HepG2 (cell line): ENCODE measurements at regions not wholly inside any gene's neighbourhood (a gene's known extent, or its start where the extent isn't known, plus 50 kb on each side); places are given as distances from the start of the nearest gene placed in this dataset.

Experiments
- ATAC-seq: fragments of 200-7000 bp; cut with Tn5 transposase; 3 replicates; pipeline ENCODE4 v1.9.1; 2020; ENCODE audit warnings: mild to moderate bottlenecking, moderate library complexity
- BruUV-seq: library from RNA; stranded (reverse); fragments of 400-500 nt; replicated peaks from 2 replicates; lab custom pipeline; 2021; lab: Mats Ljungman, UMichigan
- CTCF ChIA-PET: fragments of 300-600 bp; formaldehyde crosslinking; extraction: SDS; loops from one replicate; lab custom pipeline; 2021; ENCODE audit warnings: low total read pairs, inconsistent platforms, low intra/inter-chr PET ratio; lab: Yijun Ruan, JAX
- POLR2A ChIA-PET: fragments of 350-600 bp; sonication (Branson Sonifier 250); formaldehyde crosslinking; loops from one replicate; lab custom pipeline; 2020; ENCODE audit warnings: antibody characterized with exemption, inconsistent platforms; lab: Yijun Ruan, JAX
- DNase-seq: peaks from one replicate; pipeline ENCODE4 v3.0.0-alpha.2; 2015; ENCODE audit warnings: low spot score
- FAIRE-seq: peaks from 3 replicates; lab custom pipeline; 2011; peaks lifted over from hg19 to GRCh38; lab: Jason Lieb, UNC
- H2AFZ ChIP-seq: one replicate; pipeline ENCODE4 v1.6.1; 2011; ENCODE audit warnings: low read length, inconsistent platforms
- H3K27ac ChIP-seq: fragments of 300-600 bp; 3 replicates; pipeline ENCODE4 v1.8.0; 2011; ENCODE audit warnings: mixed run types, mild to moderate bottlenecking, mixed read lengths, low read length, inconsistent platforms; ENCODE audit not compliant: insufficient read depth; ENCODE audit errors: extremely low read length
- H3K27me3 ChIP-seq, 2 experiments: fragments of 200-600 bp in 1 of 2; 2 replicates in 1 of 2; 3 replicates in 1 of 2; pipeline versions ENCODE4 v1.6.0 to v1.8.0; 2011; ENCODE audit warnings: low read length in 2 of 2, mild to moderate bottlenecking in 2 of 2, moderate library complexity in 2 of 2, inconsistent platforms in 1 of 2; ENCODE audit not compliant: insufficient read depth in 2 of 2, control insufficient read depth in 1 of 2
- H3K36me3 ChIP-seq, 2 experiments: fragments of 200-600 bp in 1 of 2; replicated peaks in 1 of 2; 2 replicates in 1 of 2; 3 replicates in 1 of 2; pipeline versions ENCODE4 v1.5.1 to v1.8.0; 2011; ENCODE audit warnings: low read length in 2 of 2, inconsistent platforms in 1 of 2; ENCODE audit not compliant: insufficient read depth in 2 of 2, control insufficient read depth in 1 of 2
- H3K4me1 ChIP-seq: 2 replicates; pipeline ENCODE4 v1.5.1; 2012; ENCODE audit warnings: low read length, inconsistent platforms; ENCODE audit not compliant: insufficient read depth
- H3K4me2 ChIP-seq: 2 replicates; pipeline ENCODE4 v1.6.0; 2011; ENCODE audit warnings: low read depth, low read length, inconsistent platforms
- H3K4me3 ChIP-seq, 3 experiments: fragments of 200-600 bp in 1 of 3; sonication (generic), shearing (Covaris generic) in 1 of 3; replicated peaks in 1 of 3; 2 replicates each; pipeline ENCODE4 v1.5.1; 2011 to 2016; ENCODE audit warnings: low read length in 3 of 3, inconsistent platforms in 2 of 3, low read depth in 2 of 3, mild to moderate bottlenecking in 2 of 3, control low read depth in 1 of 3, mixed read lengths in 1 of 3; ENCODE audit not compliant: insufficient read depth in 1 of 3
- H3K79me2 ChIP-seq: one replicate; pipeline ENCODE4 v1.6.1; 2011; ENCODE audit warnings: low read length, inconsistent platforms; ENCODE audit not compliant: insufficient read depth
- H3K9ac ChIP-seq: 2 replicates; pipeline ENCODE4 v1.6.0; 2011; ENCODE audit warnings: mild to moderate bottlenecking, low read depth, low read length, inconsistent platforms; ENCODE audit not compliant: insufficient read depth
- H3K9me3 ChIP-seq: 2 replicates; pipeline ENCODE4 v1.5.1; 2012; ENCODE audit warnings: mild to moderate bottlenecking, low read length
- H4K20me1 ChIP-seq: 2 replicates; pipeline ENCODE4 v1.6.0; 2011; ENCODE audit warnings: inconsistent platforms, mild to moderate bottlenecking, low read length, moderate library complexity; ENCODE audit not compliant: insufficient read depth
- CREM ChIP-seq, 2 experiments: sonication (generic) in 1 of 2; formaldehyde crosslinking in 1 of 2; IDR thresholded peaks; 2 replicates each; pipeline versions ENCODE4 v1.4.0 to v1.6.1; 2016 to 2020; ENCODE audit warnings: antibody characterized with exemption in 1 of 2, mild to moderate bottlenecking in 1 of 2, missing genetic modification reagents in 1 of 2
- HBP1 ChIP-seq: IDR thresholded peaks from 2 replicates; pipeline ENCODE4 v1.6.1; 2016; ENCODE audit warnings: low read depth, control low read depth
- RBFOX2 ChIP-seq: fragments of 200-400 bp; formaldehyde crosslinking; IDR thresholded peaks from 2 replicates; pipeline ENCODE4 v1.6.1; 2017; ENCODE audit warnings: low read depth, mild to moderate bottlenecking, low read length
- ZBTB37 ChIP-seq: sonication (generic); formaldehyde crosslinking; IDR thresholded peaks from 2 replicates; pipeline ENCODE4 v1.4.0; 2020; ENCODE audit warnings: mild to moderate bottlenecking, missing genetic modification reagents
- ZNF546 ChIP-seq: sonication (generic); formaldehyde crosslinking; conservative IDR thresholded peaks from 2 replicates; pipeline ENCODE4 v1.8.1; 2023; ENCODE audit warnings: mild to moderate bottlenecking, missing genetic modification reagents
- ZNF768 ChIP-seq: sonication (generic); formaldehyde crosslinking; IDR thresholded peaks from 2 replicates; pipeline ENCODE4 v1.4.0; 2020; ENCODE audit warnings: missing genetic modification reagents
- ZNF816 ChIP-seq: sonication (generic); formaldehyde crosslinking; IDR thresholded peaks from 2 replicates; pipeline ENCODE4 v1.8.0; 2022; ENCODE audit warnings: missing genetic modification reagents, mild to moderate bottlenecking, borderline replicate concordance
- in situ Hi-C: cut with HindIII; loops from 2 replicates; pipeline ENCODE4 v1.10.0; 2017; ENCODE audit warnings: low pct_unique_long_range_greater_than_20kb; ENCODE audit not compliant: extremely low pct_ligation_motif_present
- intact Hi-C: fragments of 100-400 bp; cut with micrococcal nuclease; formaldehyde crosslinking; loops from one replicate; pipeline ENCODE4 v1.10.0; 2022; ENCODE audit not compliant: unreplicated experiment

DNA sequence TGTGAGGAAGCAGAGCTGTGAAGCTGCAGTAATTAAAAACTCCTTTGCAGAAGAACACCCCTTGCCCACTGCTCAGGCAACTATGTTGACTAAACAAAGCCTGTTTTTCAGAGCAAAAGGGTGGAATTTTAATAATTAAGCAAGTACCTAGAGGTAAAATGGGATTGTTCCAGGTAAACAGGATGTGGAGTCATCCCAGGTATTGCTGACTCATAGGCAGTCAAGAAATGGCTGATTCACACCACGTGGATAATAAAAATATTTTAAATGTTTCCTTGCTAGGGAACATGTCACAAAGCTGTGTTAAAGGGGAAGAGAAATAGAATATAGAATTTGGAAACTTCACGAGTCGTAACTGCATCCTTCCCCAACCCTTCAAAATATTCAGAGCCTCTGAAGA, 491.8 kb downstream of the BTBD3 start (continued):
- TF ChIP-seq CREM (IDR thresholded peaks at IDR 0.05) (no peak), CREM (CRISPR knock-in tag; IDR thresholded peaks at IDR 0.05) (no peak)
- TF ChIP-seq, all 625 proteins: peak for 0

DNA sequence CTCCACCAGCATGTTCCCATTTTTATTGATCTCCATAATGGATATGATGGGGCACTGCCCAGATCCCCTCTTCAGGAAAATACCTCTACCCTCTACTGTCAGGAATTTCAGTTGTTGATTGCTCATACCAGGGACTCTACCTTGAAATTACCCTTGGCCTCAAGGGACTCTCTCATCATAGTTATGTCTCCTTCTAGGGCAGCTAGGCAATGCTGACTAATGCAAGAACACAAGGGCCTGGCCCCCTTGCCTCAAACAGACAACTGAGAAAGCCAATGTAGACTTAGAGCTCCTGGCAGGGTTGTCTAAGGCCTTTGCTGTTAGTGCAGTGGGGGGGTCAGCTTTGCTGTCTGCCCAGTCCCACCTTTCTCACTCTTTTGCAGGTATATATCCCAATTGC, 493.1 kb downstream of the BTBD3 start:
- Histone ChIP-seq H3K36me3 (no peaks in the 10 kb centered on the region), H3K4me3 (no peak overlapping the region), H3K27ac (no peak overlapping the region), H3K9me3 (peaks cover 55% of the 10 kb centered on the region), H4K20me1 (no peaks in the 10 kb centered on the region), H2AFZ (no peak overlapping the region), H3K4me1 (no peaks in the 10 kb centered on the region), H3K27me3 (no peaks in the 10 kb centered on the region), H3K9ac (no peak overlapping the region), H3K4me2 (no peak overlapping the region), H3K79me2 (no peaks in the 10 kb centered on the region)
- FAIRE-seq (no peak), DNase-seq (no peak), ATAC-seq (no peak)
- intact Hi-C loops (no loop called here), in situ Hi-C loops (no loop called here)
- POLR2A ChIA-PET: no interaction called here
- no peak for TF ChIP-seq ZNF768 (CRISPR knock-in tag)
- no peak for TF ChIP-seq RBFOX2
- TF ChIP-seq HBP1: no peak
- no peak for TF ChIP-seq ZBTB37 (CRISPR knock-in tag)
- TF ChIP-seq ZNF816 (CRISPR knock-in tag): no peak
- no peak for TF ChIP-seq ZNF546 (CRISPR knock-in tag)
- CTCF ChIA-PET: no interaction called here
- no TSS peak for BruUV-seq
